GM23248 (cell line): ENCODE measurements at regions not wholly inside any gene's neighbourhood (a gene's known extent, or its start where the extent isn't known, plus 50 kb on each side); places are given as distances from the start of the nearest gene placed in this dataset.
A peak's percentile ranks its signal among the peaks of the same experiment; 100 is the strongest.

Source experiments
- DNase-seq: peaks from one replicate; pipeline ENCODE4 v3.0.0-alpha.2; 2015
- H2AFZ ChIP-seq: fragments of 200-600 bp; sonication (generic); 2 replicates; pipeline ENCODE4 v1.6.1; 2016; ENCODE audit warnings: antibody characterized with exemption
- H3F3A ChIP-seq: fragments of 200-600 bp; sonication (generic); 2 replicates; pipeline ENCODE4 v1.6.1; 2016; ENCODE audit warnings: mild to moderate bottlenecking, antibody characterized with exemption, mixed run types; ENCODE audit not compliant: insufficient read depth
- H3K27ac ChIP-seq: fragments of 200-600 bp; sonication (generic); 2 replicates; pipeline ENCODE4 v1.5.1; 2016; ENCODE audit warnings: mild to moderate bottlenecking
- H3K27me3 ChIP-seq: fragments of 200-600 bp; sonication (generic); replicated peaks from 2 replicates; pipeline ENCODE4 v1.6.1; 2016; ENCODE audit warnings: mild to moderate bottlenecking; ENCODE audit not compliant: insufficient read depth
- H3K36me3 ChIP-seq: fragments of 200-600 bp; sonication (generic); 2 replicates; pipeline ENCODE4 v1.6.1; 2016; ENCODE audit warnings: low read depth, mild to moderate bottlenecking
- H3K4me1 ChIP-seq: fragments of 200-600 bp; sonication (generic); 2 replicates; pipeline ENCODE4 v1.6.1; 2016; ENCODE audit warnings: mild to moderate bottlenecking; ENCODE audit not compliant: insufficient read depth
- H3K4me2 ChIP-seq: fragments of 200-600 bp; sonication (generic); one replicate; pipeline ENCODE4 v1.6.1; 2016; ENCODE audit warnings: mild to moderate bottlenecking; ENCODE audit not compliant: unreplicated experiment
- H3K4me3 ChIP-seq: fragments of 200-600 bp; sonication (generic); 2 replicates; pipeline ENCODE4 v1.5.1; 2016; ENCODE audit warnings: mild to moderate bottlenecking
- H3K79me2 ChIP-seq: fragments of 200-600 bp; sonication (generic); 2 replicates; pipeline ENCODE4 v1.6.1; 2016; ENCODE audit warnings: mild to moderate bottlenecking; ENCODE audit not compliant: insufficient read depth
- H3K9ac ChIP-seq: fragments of 200-600 bp; sonication (generic); 2 replicates; pipeline ENCODE4 v1.6.1; 2016; ENCODE audit warnings: mild to moderate bottlenecking
- H3K9me2 ChIP-seq: fragments of 200-600 bp; sonication (generic); 2 replicates; pipeline ENCODE4 v1.6.1; 2016; ENCODE audit warnings: mixed run types, mild to moderate bottlenecking, moderate library complexity; ENCODE audit not compliant: insufficient read depth
- H3K9me3 ChIP-seq: fragments of 200-600 bp; sonication (generic); one replicate; pipeline ENCODE4 v1.6.1; 2017; ENCODE audit warnings: low read depth
- H4K20me1 ChIP-seq: fragments of 200-600 bp; sonication (generic); 2 replicates; pipeline ENCODE4 v1.6.0; 2016; ENCODE audit not compliant: insufficient read depth
- EZH2 ChIP-seq: fragments of 200-600 bp; sonication (generic); IDR thresholded peaks from 2 replicates; pipeline ENCODE4 v1.6.1; 2018; ENCODE audit warnings: antibody characterized with exemption, mild to moderate bottlenecking; ENCODE audit not compliant: insufficient read depth, poor library complexity, severe bottlenecking
- EZH2phosphoT487 ChIP-seq: fragments of 200-600 bp; sonication (generic); IDR thresholded peaks from 2 replicates; pipeline ENCODE4 v1.6.1; 2018; ENCODE audit warnings: antibody characterized with exemption, moderate library complexity, mild to moderate bottlenecking, low read depth; ENCODE audit not compliant: insufficient read depth
- WGBS, 2 experiments: methylation state at CpG; one replicate each; pipeline ENCODE4 v1.1.6; 2015 to 2017; ENCODE audit warnings: low lambda C conversion rate in 2 of 2, low coverage in 1 of 2; ENCODE audit errors: missing lambda C conversion rate in 2 of 2; 5-methylcytosine and 5-hydroxymethylcytosine counted together
- in situ Hi-C: fragments of 300-500 bp; cut with MboI; formaldehyde crosslinking; loops from 2 replicates; pipeline ENCODE4 v1.15.0; 2020

DNA sequence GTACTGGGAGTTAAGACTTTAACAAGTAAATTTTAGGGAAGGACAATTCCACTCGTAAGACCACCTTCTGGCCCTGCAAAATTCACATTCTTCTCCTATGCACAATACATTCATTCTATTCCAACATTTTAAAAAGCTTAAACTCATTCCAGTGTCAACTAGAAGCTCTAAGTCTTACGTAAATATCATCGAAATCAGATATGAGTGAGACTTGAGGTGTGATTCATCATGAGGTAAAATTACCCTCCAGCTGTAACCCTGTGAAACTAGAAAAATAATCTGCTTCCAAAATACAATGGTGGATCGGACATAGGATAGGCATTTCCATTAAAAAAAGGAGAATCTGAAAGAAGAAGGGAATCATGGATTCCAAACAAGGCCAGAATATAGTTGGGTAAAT, 370.3 kb downstream of the CDC14C start:
- Histone ChIP-seq H3K9ac (no peak overlapping the region), H3K79me2 (no peaks in the 10 kb centered on the region), H3K4me3 (no peak overlapping the region), H3K4me1 (no peaks in the 10 kb centered on the region), H3K27me3 (no peaks in the 10 kb centered on the region), H3K4me2 (no peak overlapping the region), H3F3A (no peaks in the 10 kb centered on the region), H3K27ac (0 out of 2 replicates have a peak overlapping the region, but pooled peaks have one; percentile 13), H3K9me3 (no peaks in the 10 kb centered on the region), H3K9me2 (no peaks in the 10 kb centered on the region), H2AFZ (no peak overlapping the region), H3K36me3 (no peaks in the 10 kb centered on the region), H4K20me1 (no peaks in the 10 kb centered on the region)
- DNase-seq, result peak; percentile 2
- TF ChIP-seq EZH2 (no peak), EZH2phosphoT487 (no peak)
- 28 to 30% methylated on average over 4 of the region's 4 CpGs for WGBS, 2 experiments
- in situ Hi-C loops, result no loop called here

GRCh38 chr7:49295146-49295545, 370.8 kb downstream of the CDC14C start:
- Histone ChIP-seq H3K27ac (0 out of 2 replicates have a peak overlapping the region, but pooled peaks have one; percentile 13), H4K20me1 (no peaks in the 10 kb centered on the region), H3K9me2 (no peaks in the 10 kb centered on the region), H3K27me3 (no peaks in the 10 kb centered on the region), H3K9me3 (no peaks in the 10 kb centered on the region), H3K36me3 (no peaks in the 10 kb centered on the region), H3K9ac (no peak overlapping the region), H3K4me2 (no peak overlapping the region), H3K4me3 (no peak overlapping the region), H3K4me1 (no peaks in the 10 kb centered on the region), H3K79me2 (no peaks in the 10 kb centered on the region), H2AFZ (no peak overlapping the region), H3F3A (no peaks in the 10 kb centered on the region)
- 0% methylated on average over 1 of the region's 1 CpG for WGBS, 2 experiments
- peak; percentile 22 for DNase-seq
- TF ChIP-seq EZH2 (no peak), EZH2phosphoT487 (no peak)
- in situ Hi-C loops, result no loop called here

GRCh38 chr7:49297958-49298357, 373.6 kb downstream of the CDC14C start:
- no peaks in the 10 kb centered on the region for H4K20me1 ChIP-seq
- no peaks in the 10 kb centered on the region for H3K4me1 ChIP-seq
- H3F3A ChIP-seq, result no peaks in the 10 kb centered on the region
- no peak for DNase-seq
- in situ Hi-C loops, result no loop called here
- WGBS, 2 experiments, result 3 to 5% methylated on average over 1 of the region's 1 CpG
- H2AFZ ChIP-seq, result no peak overlapping the region
- H3K9me3 ChIP-seq, result no peaks in the 10 kb centered on the region
- no peak overlapping the region for H3K27ac ChIP-seq
- no peak overlapping the region for H3K9ac ChIP-seq
- no peak overlapping the region for H3K4me3 ChIP-seq
- H3K4me2 ChIP-seq, result no peak overlapping the region
- H3K27me3 ChIP-seq, result no peaks in the 10 kb centered on the region
- H3K79me2 ChIP-seq, result no peaks in the 10 kb centered on the region
- no peaks in the 10 kb centered on the region for H3K9me2 ChIP-seq
- TF ChIP-seq EZH2 (no peak), EZH2phosphoT487 (no peak)
- no peaks in the 10 kb centered on the region for H3K36me3 ChIP-seq

GRCh38 chr7:49308787-49309186, 384.4 kb downstream of the CDC14C start:
- TF ChIP-seq EZH2, result no peak
- TF ChIP-seq EZH2phosphoT487, result no peak
- no peak overlapping the region for H3K4me2 ChIP-seq

DNA sequence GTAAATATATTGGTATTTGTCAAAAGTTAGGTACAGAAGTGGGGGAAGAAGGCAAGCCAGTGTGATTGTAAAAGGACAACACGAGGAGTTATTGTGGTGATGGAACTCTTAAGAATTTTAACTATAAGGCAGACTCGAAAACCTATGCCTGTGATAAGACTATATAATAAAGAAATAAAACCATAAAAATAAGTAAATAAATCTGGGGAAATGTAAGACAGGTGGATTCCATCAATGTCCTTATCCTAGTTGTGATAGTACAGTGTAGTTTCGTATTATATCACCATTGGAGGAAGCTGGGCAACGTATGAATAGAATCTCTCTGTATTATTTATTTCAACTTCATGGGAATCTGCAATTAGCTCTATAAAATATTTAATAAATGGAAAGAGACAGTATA, 395.7 kb downstream of the CDC14C start:
- Histone ChIP-seq H4K20me1 (no peaks in the 10 kb centered on the region), H3K79me2 (no peaks in the 10 kb centered on the region), H2AFZ (no peak overlapping the region), H3K9me3 (no peaks in the 10 kb centered on the region), H3F3A (no peaks in the 10 kb centered on the region), H3K4me1 (no peaks in the 10 kb centered on the region), H3K4me2 (no peak overlapping the region), H3K27me3 (no peaks in the 10 kb centered on the region), H3K36me3 (no peaks in the 10 kb centered on the region), H3K27ac (no peak overlapping the region), H3K4me3 (no peak overlapping the region), H3K9ac (no peak overlapping the region), H3K9me2 (no peaks in the 10 kb centered on the region)
- in situ Hi-C loops, result no loop called here
- no peak for DNase-seq
- WGBS, 2 experiments, result 7 to 8% methylated on average over 4 of the region's 4 CpGs
- TF ChIP-seq EZH2, result no peak
- no peak for TF ChIP-seq EZH2phosphoT487

More at GRCh38 chr7:49308787-49309186, 384.4 kb downstream of the CDC14C start:
- Histone ChIP-seq H3K27ac (no peak overlapping the region), H3K36me3 (no peaks in the 10 kb centered on the region), H3K9ac (no peak overlapping the region), H3K27me3 (no peaks in the 10 kb centered on the region), H3K4me3 (no peak overlapping the region), H4K20me1 (no peaks in the 10 kb centered on the region), H3K9me3 (peaks cover 2% of the 10 kb centered on the region), H2AFZ (no peak overlapping the region), H3K79me2 (no peaks in the 10 kb centered on the region), H3K9me2 (no peaks in the 10 kb centered on the region), H3F3A (no peaks in the 10 kb centered on the region), H3K4me1 (no peaks in the 10 kb centered on the region)
- in situ Hi-C loops, result no loop called here
- no peak for DNase-seq
- WGBS, 2 experiments, result 13 to 16% methylated on average over 2 of the region's 2 CpGs
